A549 (cell line): ENCODE measurements at regions not wholly inside any gene's neighbourhood (a gene's known extent, or its start where the extent isn't known, plus 50 kb on each side); places are given as distances from the start of the nearest gene placed in this dataset.

Experiments
- CEBPB ChIP-seq, 2 experiments: fragments of >200 bp in 1 of 2; sonication (Bioruptor Twin) in 1 of 2; formaldehyde crosslinking in 1 of 2; IDR thresholded peaks; 2 replicates each; pipeline ENCODE4 v1.6.1; 2012 to 2016
- CTCF ChIP-seq: fragments of >200 bp; sonication (Bioruptor Twin); formaldehyde crosslinking; IDR thresholded peaks from 3 replicates; pipeline ENCODE4 v1.5.1; 2016
- EHMT2 ChIP-seq: fragments of 200-600 bp; sonication (generic); IDR thresholded peaks from 2 replicates; pipeline ENCODE4 v1.6.1; 2016; ENCODE audit warnings: antibody characterized with exemption, low read depth, mild to moderate bottlenecking, moderate library complexity
- JUN ChIP-seq, 2 experiments: fragments of >200 bp; sonication (Bioruptor Twin); formaldehyde crosslinking; IDR thresholded peaks; 2 replicates in 1 of 2; 3 replicates in 1 of 2; pipeline ENCODE4 v1.6.1; 2016 to 2017
- MAX ChIP-seq: IDR thresholded peaks from 2 replicates; pipeline ENCODE4 v1.6.1; 2012
- MAZ ChIP-seq: fragments of 150-350 bp; IDR thresholded peaks from 2 replicates; pipeline ENCODE4 v1.6.1; 2014; ENCODE audit warnings: antibody characterized with exemption, low read depth, low read length, borderline replicate concordance
- RFX5 ChIP-seq: fragments of 450-650 bp; IDR thresholded peaks from 2 replicates; pipeline ENCODE4 v1.7.1; 2014; ENCODE audit warnings: antibody characterized with exemption, mild to moderate bottlenecking, moderate library complexity
- USF2 ChIP-seq: fragments of 450-650 bp; IDR thresholded peaks from 2 replicates; pipeline ENCODE4 v1.6.1; 2014; ENCODE audit warnings: antibody characterized with exemption
- ZFP36 ChIP-seq: fragments of 450-650 bp; IDR thresholded peaks from 2 replicates; pipeline ENCODE4 v1.6.1; 2014; ENCODE audit warnings: borderline replicate concordance; ENCODE audit not compliant: partially characterized antibody
- TF ChIP-seq, protein P1 (sequence below): fragments of 200-600 bp; sonication (generic); IDR thresholded peaks from 2 replicates; pipeline ENCODE4 v1.6.1; 2016; ENCODE audit warnings: antibody characterized with exemption, mild to moderate bottlenecking, moderate library complexity
- TF ChIP-seq, protein P2 (sequence below): fragments of >200 bp; sonication (Bioruptor Twin); formaldehyde crosslinking; IDR thresholded peaks from 3 replicates; pipeline ENCODE4 v1.6.1; 2016
- TF ChIP-seq, protein P3 (sequence below): IDR thresholded peaks from 2 replicates; pipeline ENCODE4 v1.6.1; 2012

DNA sequence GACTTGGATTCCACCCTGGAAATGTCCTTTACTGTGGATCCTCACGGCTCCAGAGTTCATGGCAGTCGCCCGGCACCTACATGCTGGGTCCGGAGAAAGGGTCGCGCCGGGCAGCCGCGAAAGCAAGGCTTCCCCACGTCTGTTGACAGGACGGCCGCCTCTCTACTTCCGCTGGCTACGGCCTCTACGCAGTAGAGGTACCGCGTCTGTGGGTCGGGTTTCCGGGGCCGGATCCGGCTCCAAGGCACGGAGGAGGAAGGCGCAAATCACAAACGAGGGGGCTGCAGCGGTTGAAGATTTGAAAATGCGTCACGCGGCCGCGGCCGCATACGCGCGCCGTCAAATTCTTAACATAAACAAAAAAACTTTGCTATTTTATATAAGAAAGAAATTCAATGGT, 649.6 kb downstream of the REEP3 start:
- TF ChIP-seq RFX5 = no peak
- TF ChIP-seq CEBPB (IDR thresholded peaks at IDR 0.05) = no peak
- TF ChIP-seq CTCF = no peak
- TF ChIP-seq, protein P1, sequence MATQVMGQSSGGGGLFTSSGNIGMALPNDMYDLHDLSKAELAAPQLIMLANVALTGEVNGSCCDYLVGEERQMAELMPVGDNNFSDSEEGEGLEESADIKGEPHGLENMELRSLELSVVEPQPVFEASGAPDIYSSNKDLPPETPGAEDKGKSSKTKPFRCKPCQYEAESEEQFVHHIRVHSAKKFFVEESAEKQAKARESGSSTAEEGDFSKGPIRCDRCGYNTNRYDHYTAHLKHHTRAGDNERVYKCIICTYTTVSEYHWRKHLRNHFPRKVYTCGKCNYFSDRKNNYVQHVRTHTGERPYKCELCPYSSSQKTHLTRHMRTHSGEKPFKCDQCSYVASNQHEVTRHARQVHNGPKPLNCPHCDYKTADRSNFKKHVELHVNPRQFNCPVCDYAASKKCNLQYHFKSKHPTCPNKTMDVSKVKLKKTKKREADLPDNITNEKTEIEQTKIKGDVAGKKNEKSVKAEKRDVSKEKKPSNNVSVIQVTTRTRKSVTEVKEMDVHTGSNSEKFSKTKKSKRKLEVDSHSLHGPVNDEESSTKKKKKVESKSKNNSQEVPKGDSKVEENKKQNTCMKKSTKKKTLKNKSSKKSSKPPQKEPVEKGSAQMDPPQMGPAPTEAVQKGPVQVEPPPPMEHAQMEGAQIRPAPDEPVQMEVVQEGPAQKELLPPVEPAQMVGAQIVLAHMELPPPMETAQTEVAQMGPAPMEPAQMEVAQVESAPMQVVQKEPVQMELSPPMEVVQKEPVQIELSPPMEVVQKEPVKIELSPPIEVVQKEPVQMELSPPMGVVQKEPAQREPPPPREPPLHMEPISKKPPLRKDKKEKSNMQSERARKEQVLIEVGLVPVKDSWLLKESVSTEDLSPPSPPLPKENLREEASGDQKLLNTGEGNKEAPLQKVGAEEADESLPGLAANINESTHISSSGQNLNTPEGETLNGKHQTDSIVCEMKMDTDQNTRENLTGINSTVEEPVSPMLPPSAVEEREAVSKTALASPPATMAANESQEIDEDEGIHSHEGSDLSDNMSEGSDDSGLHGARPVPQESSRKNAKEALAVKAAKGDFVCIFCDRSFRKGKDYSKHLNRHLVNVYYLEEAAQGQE = no peak
- TF ChIP-seq MAZ = no peak
- no peak for TF ChIP-seq MAX
- no peak for TF ChIP-seq ZFP36
- no peak for TF ChIP-seq JUN (IDR thresholded peaks at IDR 0.05)
- TF ChIP-seq EHMT2 = no peak
- TF ChIP-seq, protein P2, sequence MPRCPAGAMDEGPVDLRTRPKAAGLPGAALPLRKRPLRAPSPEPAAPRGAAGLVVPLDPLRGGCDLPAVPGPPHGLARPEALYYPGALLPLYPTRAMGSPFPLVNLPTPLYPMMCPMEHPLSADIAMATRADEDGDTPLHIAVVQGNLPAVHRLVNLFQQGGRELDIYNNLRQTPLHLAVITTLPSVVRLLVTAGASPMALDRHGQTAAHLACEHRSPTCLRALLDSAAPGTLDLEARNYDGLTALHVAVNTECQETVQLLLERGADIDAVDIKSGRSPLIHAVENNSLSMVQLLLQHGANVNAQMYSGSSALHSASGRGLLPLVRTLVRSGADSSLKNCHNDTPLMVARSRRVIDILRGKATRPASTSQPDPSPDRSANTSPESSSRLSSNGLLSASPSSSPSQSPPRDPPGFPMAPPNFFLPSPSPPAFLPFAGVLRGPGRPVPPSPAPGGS = no peak
- no peak for TF ChIP-seq USF2
- TF ChIP-seq, protein P3, sequence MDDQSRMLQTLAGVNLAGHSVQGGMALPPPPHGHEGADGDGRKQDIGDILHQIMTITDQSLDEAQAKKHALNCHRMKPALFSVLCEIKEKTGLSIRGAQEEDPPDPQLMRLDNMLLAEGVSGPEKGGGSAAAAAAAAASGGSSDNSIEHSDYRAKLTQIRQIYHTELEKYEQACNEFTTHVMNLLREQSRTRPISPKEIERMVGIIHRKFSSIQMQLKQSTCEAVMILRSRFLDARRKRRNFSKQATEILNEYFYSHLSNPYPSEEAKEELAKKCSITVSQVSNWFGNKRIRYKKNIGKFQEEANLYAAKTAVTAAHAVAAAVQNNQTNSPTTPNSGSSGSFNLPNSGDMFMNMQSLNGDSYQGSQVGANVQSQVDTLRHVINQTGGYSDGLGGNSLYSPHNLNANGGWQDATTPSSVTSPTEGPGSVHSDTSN = no peak
